ENCODE measurements at regions not wholly inside any gene's neighbourhood (a gene's known extent, or its start where the extent isn't known, plus 50 kb on each side); places are given as distances from the start of the nearest gene placed in this dataset.
"Not testable (repeated sequence)": the region's sequence is repeated elsewhere in the genome, so short reads cannot be mapped to it uniquely, and the experiment has no call there.

GRCh38 chr3:26058901-26059321 is 269.0 kb downstream of the OXSM start:
- peak in 2 of 4 donors; percentile 14 to 15 for DNase-seq (ENCODE audit: low read depth in 4 of 4, low spot score in 3 of 4)

- no peak for DNase-seq (ENCODE audit: low read depth in 4 of 4, low spot score in 3 of 4)
These were observed 272.1 kb downstream of the OXSM start for GRCh38 chr3:26061947-26062346.

GRCh38 chr3:26064297-26064696 is 274.4 kb downstream of the OXSM start:
- no peak for DNase-seq (ENCODE audit: low read depth in 4 of 4, low spot score in 3 of 4)

- DNase-seq (ENCODE audit: low read depth in 4 of 4, low spot score in 3 of 4): no peak
These were observed 279.0 kb downstream of the OXSM start for GRCh38 chr3:26068890-26069289.

- no peak for DNase-seq (ENCODE audit: low read depth in 4 of 4, low spot score in 3 of 4)
These were observed 281.0 kb downstream of the OXSM start for GRCh38 chr3:26070854-26071253.

GRCh38 chr3:26074080-26074479 is 284.2 kb downstream of the OXSM start:
- DNase-seq (ENCODE audit: low read depth in 4 of 4, low spot score in 3 of 4): no peak

- no peak for DNase-seq (ENCODE audit: low read depth in 4 of 4, low spot score in 3 of 4)
These were observed 288.6 kb downstream of the OXSM start for GRCh38 chr3:26078539-26078938.

GRCh38 chr3:26081166-26081565 is 291.3 kb downstream of the OXSM start:
- no peak for DNase-seq (ENCODE audit: low read depth in 4 of 4, low spot score in 3 of 4)

- no peak for DNase-seq (ENCODE audit: low read depth in 4 of 4, low spot score in 3 of 4)
These were observed 291.9 kb downstream of the OXSM start for GRCh38 chr3:26081806-26082205.

- no peak for DNase-seq (ENCODE audit: low read depth in 4 of 4, low spot score in 3 of 4)
These were observed 293.0 kb downstream of the OXSM start for GRCh38 chr3:26082911-26083310.

- DNase-seq (ENCODE audit: low read depth in 4 of 4, low spot score in 3 of 4): no peak
These were observed 294.7 kb downstream of the OXSM start for GRCh38 chr3:26084629-26085028.

- no peak for DNase-seq (ENCODE audit: low read depth in 4 of 4, low spot score in 3 of 4)
These were observed 297.9 kb downstream of the OXSM start for GRCh38 chr3:26087751-26088150.

- DNase-seq (ENCODE audit: low read depth in 4 of 4, low spot score in 3 of 4): no peak
These were observed 299.4 kb downstream of the OXSM start for GRCh38 chr3:26089249-26089648.

GRCh38 chr3:26090589-26090988 is 300.7 kb downstream of the OXSM start:
- no peak for DNase-seq (ENCODE audit: low read depth in 4 of 4, low spot score in 3 of 4)

- no peak for DNase-seq (ENCODE audit: low read depth in 4 of 4, low spot score in 3 of 4)
These were observed 301.2 kb downstream of the OXSM start for GRCh38 chr3:26091096-26091495.

GRCh38 chr3:26091626-26092025 is 301.7 kb downstream of the OXSM start:
- DNase-seq (ENCODE audit: low read depth in 4 of 4, low spot score in 3 of 4): no peak

GRCh38 chr3:26097111-26097510 is 307.2 kb downstream of the OXSM start:
- not testable (repeated sequence) for DNase-seq (ENCODE audit: low read depth in 4 of 4, low spot score in 3 of 4)

- DNase-seq (ENCODE audit: low read depth in 4 of 4, low spot score in 3 of 4): no peak
These were observed 309.8 kb downstream of the OXSM start for GRCh38 chr3:26099692-26100091.

- DNase-seq (ENCODE audit: low read depth in 4 of 4, low spot score in 3 of 4): no peak
These were observed 310.3 kb downstream of the OXSM start for GRCh38 chr3:26100176-26100575.

GRCh38 chr3:26102376-26102775 is 312.5 kb downstream of the OXSM start:
- DNase-seq (ENCODE audit: low read depth in 4 of 4, low spot score in 3 of 4): no peak

- peak in 1 of 4 donors; percentile 56 for DNase-seq (ENCODE audit: low read depth in 4 of 4, low spot score in 3 of 4)
These were observed 315.0 kb downstream of the OXSM start for GRCh38 chr3:26104851-26105251.

GRCh38 chr3:26105261-26105660 is 315.4 kb downstream of the OXSM start:
- DNase-seq (ENCODE audit: low read depth in 4 of 4, low spot score in 3 of 4): no peak

GRCh38 chr3:26106228-26106627 is 316.3 kb downstream of the OXSM start:
- peak in 1 of 4 donors; percentile 43 for DNase-seq (ENCODE audit: low read depth in 4 of 4, low spot score in 3 of 4)

Measured in left renal pelvis (tissue), 4 donors.